GM06990 (cell line): ENCODE measurements at regions not wholly inside any gene's neighbourhood (a gene's known extent, or its start where the extent isn't known, plus 50 kb on each side); places are given as distances from the start of the nearest gene placed in this dataset.

Experiments
- DNase-seq: peaks from one replicate; pipeline ENCODE4 v3.0.0-alpha.2; 2011; ENCODE audit not compliant: insufficient read length; ENCODE audit errors: extremely low read depth
- H3K27me3 ChIP-seq: replicated peaks from 2 replicates; pipeline ENCODE4 v1.6.0; 2011; ENCODE audit warnings: low read length; ENCODE audit not compliant: control insufficient read depth, insufficient read depth
- H3K36me3 ChIP-seq: 2 replicates; pipeline ENCODE4 v1.5.1; 2011; ENCODE audit warnings: low read length; ENCODE audit not compliant: control insufficient read depth, insufficient read depth
- H3K4me3 ChIP-seq: replicated peaks from 2 replicates; pipeline ENCODE4 v1.5.1; 2011; ENCODE audit warnings: low read depth, mild to moderate bottlenecking, control low read depth, low read length
- TF ChIP-seq, protein P1 (sequence below): IDR thresholded peaks from 2 replicates; pipeline ENCODE4 v1.5.1; 2011; ENCODE audit warnings: low read length, control low read depth, mild to moderate bottlenecking, inconsistent platforms; ENCODE audit not compliant: insufficient read depth, poor library complexity, severe bottlenecking

DNA sequence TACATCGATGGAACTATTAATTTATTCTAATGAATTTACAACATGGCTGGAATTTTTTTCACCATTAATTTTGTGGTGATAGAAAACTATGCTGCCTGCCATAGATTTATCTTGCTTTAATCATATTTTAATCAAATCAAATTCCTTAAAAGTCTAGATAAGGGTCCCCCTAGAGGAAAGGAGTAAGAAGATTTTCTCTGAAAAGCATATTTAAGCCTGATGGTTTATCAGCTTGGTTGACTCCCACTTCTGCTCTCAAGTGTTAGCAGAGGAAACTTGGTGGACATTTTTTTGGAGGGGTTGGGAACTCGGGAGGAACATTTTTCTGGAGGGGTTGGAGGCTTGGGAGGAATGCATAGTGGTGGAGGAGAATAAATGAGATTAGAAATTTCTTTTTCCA is 253.3 kb downstream of the KCNRG start:
- no peak overlapping the region for H3K4me3 ChIP-seq
- H3K36me3 ChIP-seq, result no peaks in the 10 kb centered on the region
- DNase-seq, result no peak
- TF ChIP-seq, protein P1, sequence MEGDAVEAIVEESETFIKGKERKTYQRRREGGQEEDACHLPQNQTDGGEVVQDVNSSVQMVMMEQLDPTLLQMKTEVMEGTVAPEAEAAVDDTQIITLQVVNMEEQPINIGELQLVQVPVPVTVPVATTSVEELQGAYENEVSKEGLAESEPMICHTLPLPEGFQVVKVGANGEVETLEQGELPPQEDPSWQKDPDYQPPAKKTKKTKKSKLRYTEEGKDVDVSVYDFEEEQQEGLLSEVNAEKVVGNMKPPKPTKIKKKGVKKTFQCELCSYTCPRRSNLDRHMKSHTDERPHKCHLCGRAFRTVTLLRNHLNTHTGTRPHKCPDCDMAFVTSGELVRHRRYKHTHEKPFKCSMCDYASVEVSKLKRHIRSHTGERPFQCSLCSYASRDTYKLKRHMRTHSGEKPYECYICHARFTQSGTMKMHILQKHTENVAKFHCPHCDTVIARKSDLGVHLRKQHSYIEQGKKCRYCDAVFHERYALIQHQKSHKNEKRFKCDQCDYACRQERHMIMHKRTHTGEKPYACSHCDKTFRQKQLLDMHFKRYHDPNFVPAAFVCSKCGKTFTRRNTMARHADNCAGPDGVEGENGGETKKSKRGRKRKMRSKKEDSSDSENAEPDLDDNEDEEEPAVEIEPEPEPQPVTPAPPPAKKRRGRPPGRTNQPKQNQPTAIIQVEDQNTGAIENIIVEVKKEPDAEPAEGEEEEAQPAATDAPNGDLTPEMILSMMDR, result no peak
- no peaks in the 10 kb centered on the region; the same call in none of the 2 replicates for H3K27me3 ChIP-seq

DNA sequence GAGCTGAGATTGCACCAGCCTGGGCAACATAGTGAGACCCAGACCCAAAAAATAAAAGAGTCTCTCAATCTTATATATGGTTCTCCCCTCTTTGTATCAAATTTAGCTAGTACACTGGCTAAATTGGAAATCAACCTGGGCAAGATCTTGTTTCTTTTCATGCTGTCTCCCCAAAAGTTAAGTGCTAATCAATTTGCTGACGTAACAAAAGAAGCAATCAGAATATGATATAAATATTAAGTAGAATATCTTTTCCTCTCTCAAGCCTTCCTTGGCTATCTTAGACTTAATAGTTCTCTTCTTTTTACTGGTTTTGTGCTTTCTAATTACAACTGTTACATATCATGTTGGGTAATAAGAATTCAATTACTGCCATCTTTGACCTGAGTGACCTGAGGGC is 258.9 kb downstream of the KCNRG start:
- no peak for DNase-seq
- no peaks in the 10 kb centered on the region for H3K36me3 ChIP-seq
- TF ChIP-seq, protein P1, result no peak
- H3K27me3 ChIP-seq, result no peaks in the 10 kb centered on the region; the same call in none of the 2 replicates
- H3K4me3 ChIP-seq, result no peak overlapping the region

DNA sequence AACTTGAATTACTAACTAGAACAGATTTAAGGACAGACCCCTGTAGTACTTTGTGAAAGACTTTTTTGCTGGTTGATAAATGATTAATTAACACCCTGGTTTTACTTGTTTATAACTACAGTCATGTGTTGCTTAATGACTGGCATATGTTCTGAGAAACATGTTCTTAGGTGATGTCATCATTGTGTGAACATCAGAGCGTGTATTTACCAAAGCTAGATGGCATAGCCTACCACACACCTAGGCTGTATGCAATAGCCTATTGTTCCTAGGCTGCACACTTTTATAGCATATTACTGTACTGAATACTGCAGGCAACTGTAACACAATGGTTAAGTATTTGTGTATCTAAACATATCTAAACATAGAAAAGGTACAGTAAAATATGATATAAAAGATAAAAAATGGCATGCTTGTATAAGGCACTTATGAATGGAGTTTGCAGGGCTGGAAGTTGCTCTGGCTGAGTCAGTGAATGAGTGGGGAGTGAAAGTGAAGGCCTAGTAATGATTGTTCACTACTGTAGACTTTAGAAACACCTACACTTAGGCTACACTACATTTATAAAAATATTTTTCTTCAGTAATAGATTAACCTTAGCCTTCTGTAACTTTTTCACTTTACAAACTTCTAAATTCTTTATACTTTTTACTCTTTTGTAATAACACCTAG is 260.3 kb downstream of the KCNRG start:
- Histone ChIP-seq H3K36me3 (no peaks in the 10 kb centered on the region), H3K27me3 (peaks cover 2% of the 10 kb centered on the region), H3K4me3 (no peak overlapping the region)
- TF ChIP-seq, protein P1, result no peak
- no peak for DNase-seq

DNA sequence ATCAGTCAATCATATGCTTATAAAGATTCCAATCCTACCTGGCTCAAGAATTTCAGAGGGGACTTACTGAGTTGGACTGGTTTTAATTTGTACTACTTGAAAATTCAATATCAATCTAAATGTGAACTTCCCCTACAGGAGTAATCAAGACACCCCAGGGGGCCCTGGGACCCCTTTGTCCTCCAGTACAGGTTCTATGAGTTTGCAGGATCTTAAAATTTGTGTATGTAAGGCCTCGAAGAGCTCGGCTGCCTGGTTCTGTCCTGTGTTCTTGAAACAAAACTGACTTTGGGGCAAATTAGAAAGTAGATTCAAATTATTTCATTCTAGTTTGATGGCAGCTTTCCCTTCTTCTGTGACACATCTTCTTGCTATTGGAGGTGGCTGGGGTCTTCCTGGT is 261.3 kb downstream of the KCNRG start:
- Histone ChIP-seq H3K4me3 (no peak overlapping the region), H3K27me3 (peaks cover 2% of the 10 kb centered on the region), H3K36me3 (no peaks in the 10 kb centered on the region)
- TF ChIP-seq, protein P1, result no peak
- no peak for DNase-seq

DNA sequence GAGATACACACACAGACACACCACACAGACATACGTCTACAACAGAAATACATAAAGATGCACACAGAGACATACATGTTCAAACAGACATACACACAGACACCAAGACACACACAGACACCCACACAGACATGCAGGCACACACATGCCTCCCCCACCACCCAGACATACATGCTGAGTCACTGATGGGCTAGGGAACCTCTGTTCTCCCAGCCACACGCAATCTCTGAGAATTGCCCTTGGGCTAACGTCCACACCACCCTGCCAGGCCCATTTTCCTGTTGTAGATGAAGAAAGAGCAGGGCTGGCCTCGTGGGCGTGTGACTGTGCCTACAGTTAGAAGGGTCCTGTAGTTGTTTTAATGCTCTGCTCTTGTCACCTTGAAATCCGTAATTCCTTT is 261.9 kb downstream of the KCNRG start:
- TF ChIP-seq, protein P1, result no peak
- peaks cover 3% of the 10 kb centered on the region for H3K27me3 ChIP-seq

DNA sequence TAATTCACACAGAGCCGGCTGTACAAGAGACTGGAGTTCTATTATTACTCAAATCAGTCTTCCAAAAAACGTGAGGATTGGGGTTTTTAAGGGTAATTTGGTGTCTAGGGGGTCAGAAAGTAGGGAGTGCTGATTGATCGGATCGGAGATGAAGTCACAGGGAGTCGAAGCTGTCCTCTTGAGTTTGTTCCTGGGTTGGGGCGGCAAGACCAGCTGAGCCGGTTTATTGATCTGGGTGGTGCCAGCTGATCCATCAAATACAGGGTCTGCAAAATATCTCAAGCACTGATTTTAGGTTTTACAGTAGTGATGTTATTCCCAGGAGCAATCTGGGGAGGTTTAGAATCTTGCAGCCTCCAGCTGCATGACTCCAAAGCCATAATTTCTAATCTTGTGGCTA is 262.7 kb downstream of the KCNRG start:
- no peak for DNase-seq
- Histone ChIP-seq H3K4me3 (no peak overlapping the region), H3K36me3 (no peaks in the 10 kb centered on the region), H3K27me3 (peaks cover 3% of the 10 kb centered on the region)
- TF ChIP-seq, protein P1, result no peak

More for the DNA sequence above, 261.9 kb downstream of the KCNRG start:
- no peak for DNase-seq
- Histone ChIP-seq H3K4me3 (no peak overlapping the region), H3K36me3 (no peaks in the 10 kb centered on the region)
